ENCODE measurements at regions not wholly inside any gene's neighbourhood (a gene's known extent, or its start where the extent isn't known, plus 50 kb on each side); places are given as distances from the start of the nearest gene placed in this dataset.

DNA sequence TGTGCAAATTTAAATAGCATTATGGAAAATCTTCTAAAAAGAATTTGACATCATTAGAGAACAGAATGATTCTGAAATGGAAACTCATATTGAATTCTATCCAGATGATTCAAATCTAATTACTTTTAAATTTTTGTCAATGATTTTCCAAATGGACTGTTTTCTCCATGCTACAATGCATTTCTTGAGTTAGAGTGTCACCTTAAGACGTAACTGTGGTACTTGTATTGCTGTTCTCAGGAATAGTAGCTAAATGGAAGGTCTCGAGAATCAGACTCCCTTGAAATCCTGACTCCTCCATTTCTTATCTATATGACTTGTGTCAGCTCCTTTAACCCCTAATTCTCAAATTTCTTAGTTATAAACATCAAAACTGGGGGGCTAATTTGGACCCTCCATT is 102.3 kb downstream of the P2RY1 start:
- TF ChIP-seq, protein P1, sequence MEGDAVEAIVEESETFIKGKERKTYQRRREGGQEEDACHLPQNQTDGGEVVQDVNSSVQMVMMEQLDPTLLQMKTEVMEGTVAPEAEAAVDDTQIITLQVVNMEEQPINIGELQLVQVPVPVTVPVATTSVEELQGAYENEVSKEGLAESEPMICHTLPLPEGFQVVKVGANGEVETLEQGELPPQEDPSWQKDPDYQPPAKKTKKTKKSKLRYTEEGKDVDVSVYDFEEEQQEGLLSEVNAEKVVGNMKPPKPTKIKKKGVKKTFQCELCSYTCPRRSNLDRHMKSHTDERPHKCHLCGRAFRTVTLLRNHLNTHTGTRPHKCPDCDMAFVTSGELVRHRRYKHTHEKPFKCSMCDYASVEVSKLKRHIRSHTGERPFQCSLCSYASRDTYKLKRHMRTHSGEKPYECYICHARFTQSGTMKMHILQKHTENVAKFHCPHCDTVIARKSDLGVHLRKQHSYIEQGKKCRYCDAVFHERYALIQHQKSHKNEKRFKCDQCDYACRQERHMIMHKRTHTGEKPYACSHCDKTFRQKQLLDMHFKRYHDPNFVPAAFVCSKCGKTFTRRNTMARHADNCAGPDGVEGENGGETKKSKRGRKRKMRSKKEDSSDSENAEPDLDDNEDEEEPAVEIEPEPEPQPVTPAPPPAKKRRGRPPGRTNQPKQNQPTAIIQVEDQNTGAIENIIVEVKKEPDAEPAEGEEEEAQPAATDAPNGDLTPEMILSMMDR (IDR thresholded peaks at IDR 0.05): peak in 3 of 6 experiments; percentile 21 to 38 (median 26)
- no peak for TF ChIP-seq POLR2A (IDR thresholded peaks at IDR 0.05)
